ENCODE measurements at regions not wholly inside any gene's neighbourhood (a gene's known extent, or its start where the extent isn't known, plus 50 kb on each side); places are given as distances from the start of the nearest gene placed in this dataset.

GRCh38 chr11:22989371-22989770 lies 129.1 kb upstream of the CCDC179 start:
- no peak for DNase-seq
- Mint-ChIP-seq H3K4me3 (no peak overlapping the region), H3K4me1 (no peaks in the 10 kb centered on the region), H3K36me3 (ENCODE audit: low read depth) (no peaks in the 10 kb centered on the region), H3K27ac (no peak overlapping the region), H3K9me3 (peaks cover 11% of the 10 kb centered on the region), H3K27me3 (no peaks in the 10 kb centered on the region)
- intact Hi-C loops (cut with micrococcal nuclease): no loop called here

DNA sequence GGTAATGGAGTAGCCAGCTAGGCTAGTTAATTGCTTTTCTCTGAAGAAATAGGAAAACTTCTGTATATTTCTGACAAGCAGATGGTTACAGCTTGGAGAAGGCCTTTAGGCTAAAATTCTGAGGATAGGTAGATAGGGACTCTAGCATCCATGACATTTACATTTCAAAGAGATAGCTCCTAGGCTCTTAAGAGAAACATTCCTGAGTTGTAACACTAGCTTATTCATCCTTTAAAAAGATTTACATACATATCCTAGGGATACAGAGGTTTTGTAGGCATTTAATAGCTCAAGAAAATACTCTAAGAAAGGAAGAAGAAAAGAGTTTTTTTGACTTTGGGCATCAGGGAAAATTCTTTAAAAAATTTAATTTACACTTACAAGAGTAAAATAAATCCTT lies 130.9 kb upstream of the CCDC179 start:
- peaks cover 11% of the 10 kb centered on the region for H3K9me3 Mint-ChIP-seq
- H3K27me3 Mint-ChIP-seq: no peaks in the 10 kb centered on the region
- no peak overlapping the region for H3K27ac Mint-ChIP-seq
- H3K36me3 Mint-ChIP-seq (ENCODE audit: low read depth): no peaks in the 10 kb centered on the region
- no peaks in the 10 kb centered on the region for H3K4me1 Mint-ChIP-seq
- DNase-seq: no peak
- H3K4me3 Mint-ChIP-seq: no peak overlapping the region
- intact Hi-C loops (cut with micrococcal nuclease): no loop called here

GRCh38 chr11:23006730-23007129 lies 146.5 kb upstream of the CCDC179 start:
- Mint-ChIP-seq H3K4me1 (no peaks in the 10 kb centered on the region), H3K9me3 (peaks cover 9% of the 10 kb centered on the region), H3K27me3 (no peaks in the 10 kb centered on the region), H3K4me3 (no peak overlapping the region), H3K27ac (no peak overlapping the region), H3K36me3 (ENCODE audit: low read depth) (no peaks in the 10 kb centered on the region)
- intact Hi-C loops (cut with micrococcal nuclease): no loop called here
- no peak for DNase-seq

GRCh38 chr11:23010790-23011335 lies 150.6 kb upstream of the CCDC179 start:
- Mint-ChIP-seq H3K27me3 (no peaks in the 10 kb centered on the region), H3K27ac (no peak overlapping the region), H3K9me3 (no peaks in the 10 kb centered on the region), H3K36me3 (ENCODE audit: low read depth) (no peaks in the 10 kb centered on the region), H3K4me1 (no peaks in the 10 kb centered on the region), H3K4me3 (no peak overlapping the region)
- intact Hi-C loops (cut with micrococcal nuclease): no loop called here
- DNase-seq: no peak

DNA sequence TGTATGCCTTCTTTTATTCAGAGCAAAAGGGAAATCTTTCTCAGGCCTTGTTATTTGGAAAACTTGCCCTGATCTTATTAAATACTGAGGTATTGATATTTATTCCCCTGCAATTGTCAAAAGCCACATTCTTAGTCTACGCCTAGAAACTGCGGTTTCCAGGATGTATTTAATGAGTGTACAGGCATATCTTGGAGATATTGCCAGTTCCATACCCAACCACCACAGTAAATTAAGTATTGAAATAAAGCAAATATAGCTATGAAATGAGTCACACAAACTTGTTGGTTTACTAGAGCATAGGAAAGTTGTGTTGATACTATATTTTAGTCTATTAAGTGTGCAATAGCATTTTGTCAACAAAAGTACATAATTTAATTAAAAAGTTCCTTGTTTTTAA lies 152.7 kb upstream of the CCDC179 start:
- Mint-ChIP-seq H3K9me3 (no peaks in the 10 kb centered on the region), H3K27ac (no peak overlapping the region), H3K4me1 (no peaks in the 10 kb centered on the region), H3K27me3 (no peaks in the 10 kb centered on the region), H3K36me3 (ENCODE audit: low read depth) (no peaks in the 10 kb centered on the region), H3K4me3 (no peak overlapping the region)
- intact Hi-C loops (cut with micrococcal nuclease): no loop called here
- no peak for DNase-seq

GRCh38 chr11:23013509-23013908 lies 153.2 kb upstream of the CCDC179 start:
- H3K27ac Mint-ChIP-seq: no peak overlapping the region
- DNase-seq: no peak
- H3K4me3 Mint-ChIP-seq: no peak overlapping the region
- H3K4me1 Mint-ChIP-seq: no peaks in the 10 kb centered on the region
- intact Hi-C loops (cut with micrococcal nuclease): no loop called here
- no peaks in the 10 kb centered on the region for H3K9me3 Mint-ChIP-seq
- no peaks in the 10 kb centered on the region for H3K27me3 Mint-ChIP-seq
- H3K36me3 Mint-ChIP-seq (ENCODE audit: low read depth): no peaks in the 10 kb centered on the region

DNA sequence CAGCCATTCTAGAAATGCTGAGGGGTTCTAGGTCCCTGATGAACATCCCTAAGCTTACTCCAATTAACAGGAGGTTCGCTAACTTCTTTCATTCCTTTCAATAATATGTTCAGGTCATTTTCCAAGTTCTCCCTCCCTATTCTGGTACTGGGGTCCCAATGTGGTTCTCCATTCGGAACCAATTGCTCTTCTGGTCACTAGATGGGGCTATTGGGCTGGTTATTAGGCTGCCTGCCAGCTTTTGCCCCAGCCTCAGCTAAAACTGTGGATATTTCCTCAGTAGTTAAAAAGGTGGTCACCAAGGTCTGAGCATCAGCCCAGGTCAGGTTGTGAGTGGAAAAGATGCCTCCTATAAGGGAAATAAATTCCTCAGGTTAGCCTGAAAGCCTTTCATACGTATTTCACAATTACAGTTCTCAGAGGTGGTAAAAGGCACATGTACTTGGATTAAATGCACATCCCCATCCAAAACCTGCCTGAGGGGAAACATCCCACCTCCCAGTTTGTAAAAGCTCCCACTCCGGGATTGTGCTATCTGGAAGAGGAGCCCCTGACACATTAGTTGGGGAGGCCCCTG lies 161.1 kb upstream of the CCDC179 start:
- H3K36me3 Mint-ChIP-seq (ENCODE audit: low read depth): no peaks in the 10 kb centered on the region
- no peaks in the 10 kb centered on the region for H3K27me3 Mint-ChIP-seq
- no peak for DNase-seq
- H3K4me1 Mint-ChIP-seq: no peaks in the 10 kb centered on the region
- H3K27ac Mint-ChIP-seq: no peak overlapping the region
- H3K4me3 Mint-ChIP-seq: no peak overlapping the region
- no peaks in the 10 kb centered on the region for H3K9me3 Mint-ChIP-seq
- intact Hi-C loops (cut with micrococcal nuclease): no loop called here

DNA sequence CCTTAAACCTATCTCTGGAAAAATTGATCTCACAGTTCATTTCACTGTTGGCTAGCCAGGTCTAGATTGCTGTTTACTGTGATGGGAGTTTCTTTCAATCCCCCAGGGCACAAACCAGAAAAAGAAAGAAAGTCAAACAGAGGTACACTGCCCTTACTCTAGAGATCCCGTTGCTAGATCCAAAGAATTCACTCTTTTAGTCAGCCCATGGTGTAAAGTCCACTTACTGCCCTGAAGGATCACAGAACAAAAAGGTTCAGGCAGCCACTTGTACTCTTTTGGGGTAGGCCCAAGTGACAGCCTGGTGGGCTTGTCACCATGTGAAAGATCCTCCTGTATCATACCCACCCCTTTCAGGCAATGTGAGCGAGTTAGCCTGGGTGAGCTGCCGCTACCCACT lies 162.6 kb upstream of the CCDC179 start:
- intact Hi-C loops (cut with micrococcal nuclease): no loop called here
- Mint-ChIP-seq H3K36me3 (ENCODE audit: low read depth) (no peaks in the 10 kb centered on the region), H3K9me3 (no peaks in the 10 kb centered on the region)

GRCh38 chr11:23023319-23023718 lies 163.0 kb upstream of the CCDC179 start:
- Mint-ChIP-seq H3K27ac (no peak overlapping the region), H3K9me3 (no peaks in the 10 kb centered on the region), H3K4me1 (no peaks in the 10 kb centered on the region), H3K36me3 (ENCODE audit: low read depth) (no peaks in the 10 kb centered on the region), H3K27me3 (no peaks in the 10 kb centered on the region), H3K4me3 (no peak overlapping the region)
- intact Hi-C loops (cut with micrococcal nuclease): no loop called here
- no peak for DNase-seq

More for the DNA sequence above, 162.6 kb upstream of the CCDC179 start:
- Mint-ChIP-seq H3K27ac (no peak overlapping the region), H3K4me1 (no peaks in the 10 kb centered on the region), H3K4me3 (no peak overlapping the region), H3K27me3 (no peaks in the 10 kb centered on the region)
- no peak for DNase-seq

GRCh38 chr11:23041001-23041503 lies 180.8 kb upstream of the CCDC179 start:
- no peak overlapping the region for H3K4me3 Mint-ChIP-seq
- H3K4me1 Mint-ChIP-seq: no peaks in the 10 kb centered on the region
- H3K27me3 Mint-ChIP-seq: no peaks in the 10 kb centered on the region
- no peak for DNase-seq
- no peaks in the 10 kb centered on the region for H3K9me3 Mint-ChIP-seq
- H3K27ac Mint-ChIP-seq: no peak overlapping the region
- no peaks in the 10 kb centered on the region for H3K36me3 Mint-ChIP-seq (ENCODE audit: low read depth)
- intact Hi-C loops (cut with micrococcal nuclease): no loop called here

DNA sequence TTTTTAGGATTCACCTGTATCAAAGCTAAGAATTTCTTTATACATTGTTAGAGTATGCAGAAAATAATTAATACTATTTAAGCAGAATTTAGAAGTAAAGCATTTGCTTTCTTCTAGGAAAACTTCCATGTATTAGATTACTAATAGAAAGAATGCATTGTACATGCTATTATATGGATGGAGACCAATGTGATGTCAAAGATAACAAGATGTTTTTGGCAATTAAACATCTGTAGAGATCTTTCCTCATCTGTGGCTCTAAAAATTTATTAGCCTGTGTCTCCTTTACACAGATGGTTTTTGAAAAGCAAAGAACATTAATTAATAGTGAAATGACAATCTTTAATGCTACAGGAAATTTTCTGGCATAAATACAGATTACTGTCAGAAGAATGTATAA lies 198.4 kb upstream of the CCDC179 start:
- Mint-ChIP-seq H3K4me3 (no peak overlapping the region), H3K4me1 (no peaks in the 10 kb centered on the region), H3K27ac (no peak overlapping the region), H3K36me3 (ENCODE audit: low read depth) (no peaks in the 10 kb centered on the region), H3K27me3 (no peaks in the 10 kb centered on the region), H3K9me3 (no peaks in the 10 kb centered on the region)
- DNase-seq: no peak
- intact Hi-C loops (cut with micrococcal nuclease): loop anchor here (10.0 kb wide), 1 partner anchor 184 kb away; no protein-coding TSS in a partner anchor

- no peaks in the 10 kb centered on the region for H3K36me3 Mint-ChIP-seq (ENCODE audit: low read depth)
- no peaks in the 10 kb centered on the region for H3K9me3 Mint-ChIP-seq
- H3K4me3 Mint-ChIP-seq: no peak overlapping the region
These were observed 203.0 kb upstream of the CCDC179 start for GRCh38 chr11:23063276-23063675.

DNA sequence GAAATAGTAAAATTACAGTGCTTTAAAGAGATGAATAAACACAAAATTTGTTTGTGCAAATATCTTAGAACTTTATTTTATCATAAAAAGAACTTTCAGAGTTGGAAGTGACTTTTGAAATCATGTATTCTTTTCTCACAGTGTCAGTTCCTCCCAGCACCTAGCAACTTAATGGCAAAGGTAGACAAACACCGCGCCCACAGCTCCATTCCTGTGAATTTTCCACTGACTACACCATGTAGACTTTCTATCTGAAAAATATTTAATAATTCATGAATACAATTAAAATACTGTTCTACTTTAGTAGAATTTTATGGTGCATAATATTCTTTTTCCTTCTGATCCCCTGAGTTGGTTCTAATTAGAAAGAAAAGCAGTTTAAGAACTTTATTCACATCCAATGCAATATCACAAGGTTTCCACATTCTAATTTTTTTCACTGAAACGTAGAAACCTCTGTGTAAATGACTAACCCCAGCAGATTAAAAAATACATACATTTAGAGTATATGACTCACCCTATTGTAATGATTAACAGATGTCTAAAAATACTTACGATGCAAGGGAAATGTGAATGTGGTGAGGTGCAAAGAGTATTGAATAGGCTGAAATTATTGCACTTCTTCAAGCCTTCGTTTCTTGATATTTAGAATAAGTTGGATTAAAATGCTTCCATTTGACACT lies 218.2 kb upstream of the CCDC179 start:
- no peak overlapping the region for H3K27ac Mint-ChIP-seq
- no peaks in the 10 kb centered on the region for H3K27me3 Mint-ChIP-seq
- H3K4me3 Mint-ChIP-seq: no peak overlapping the region
- intact Hi-C loops (cut with micrococcal nuclease): no loop called here
- H3K36me3 Mint-ChIP-seq (ENCODE audit: low read depth): no peaks in the 10 kb centered on the region
- no peaks in the 10 kb centered on the region for H3K4me1 Mint-ChIP-seq
- DNase-seq: no peak
- H3K9me3 Mint-ChIP-seq: no peaks in the 10 kb centered on the region

More at GRCh38 chr11:23063276-23063675, 203.0 kb upstream of the CCDC179 start:
- Mint-ChIP-seq H3K27me3 (no peaks in the 10 kb centered on the region), H3K27ac (no peak overlapping the region), H3K4me1 (no peaks in the 10 kb centered on the region)
- no peak for DNase-seq
- intact Hi-C loops (cut with micrococcal nuclease): no loop called here

DNA sequence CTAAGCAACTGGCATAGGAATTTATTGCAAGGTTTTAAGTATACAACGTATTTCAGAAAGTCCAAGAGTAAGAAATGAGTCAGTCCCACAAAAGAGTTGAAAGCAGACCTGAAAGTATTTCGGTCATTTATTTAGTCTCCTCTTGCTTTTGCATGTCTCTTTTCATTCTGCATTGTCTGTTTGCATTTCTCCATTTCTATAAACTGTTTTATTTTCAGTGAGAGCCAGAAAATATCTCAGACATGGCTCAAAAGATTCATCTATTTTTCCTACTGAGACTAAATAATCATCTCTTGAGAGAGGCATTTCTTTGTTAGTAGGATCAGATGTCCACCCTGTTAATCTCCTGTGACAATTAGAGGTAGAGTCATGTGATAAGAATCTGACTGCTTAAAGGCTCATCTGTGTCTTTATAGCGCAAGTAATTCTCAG lies 219.1 kb upstream of the CCDC179 start:
- intact Hi-C loops (cut with micrococcal nuclease): no loop called here
- no peak for DNase-seq
- Mint-ChIP-seq H3K27me3 (no peaks in the 10 kb centered on the region), H3K36me3 (ENCODE audit: low read depth) (no peaks in the 10 kb centered on the region), H3K4me3 (no peak overlapping the region), H3K9me3 (no peaks in the 10 kb centered on the region), H3K4me1 (no peaks in the 10 kb centered on the region), H3K27ac (no peak overlapping the region)
